H9 (cell line): ENCODE measurements at regions not wholly inside any gene's neighbourhood (a gene's known extent, or its start where the extent isn't known, plus 50 kb on each side); places are given as distances from the start of the nearest gene placed in this dataset.

Experiments used
- DNase-seq: peaks from one replicate; pipeline ENCODE4 v3.0.0-alpha.2; 2017
- H2AFZ ChIP-seq: one replicate; pipeline ENCODE4 v1.6.1; 2013; ENCODE audit warnings: mild to moderate bottlenecking, low read length, control low read depth, moderate library complexity
- H2AK5ac ChIP-seq: 2 replicates; pipeline ENCODE4 v1.6.1; 2013; ENCODE audit warnings: low read length, control low read depth, mixed read lengths; ENCODE audit not compliant: insufficient read length
- H2BK120ac ChIP-seq: one replicate; pipeline ENCODE4 v1.6.1; 2013; ENCODE audit warnings: low read depth, mild to moderate bottlenecking, low read length, control low read depth, inconsistent platforms; ENCODE audit not compliant: poor library complexity, severe bottlenecking
- H2BK12ac ChIP-seq: 2 replicates; pipeline ENCODE4 v1.6.1; 2013; ENCODE audit warnings: low read length, control low read depth, mixed read lengths, low read depth; ENCODE audit not compliant: insufficient read length
- H2BK15ac ChIP-seq: 2 replicates; pipeline ENCODE4 v1.6.1; 2013; ENCODE audit warnings: low read depth, low read length, control low read depth
- H2BK20ac ChIP-seq: one replicate; pipeline ENCODE4 v1.6.1; 2013; ENCODE audit warnings: low read depth, mild to moderate bottlenecking, low read length, control low read depth, inconsistent platforms; ENCODE audit not compliant: poor library complexity, severe bottlenecking
- H2BK5ac ChIP-seq: 2 replicates; pipeline ENCODE4 v1.6.1; 2013; ENCODE audit warnings: low read length, control low read depth, mixed read lengths; ENCODE audit not compliant: insufficient read length
- H3K14ac ChIP-seq: 2 replicates; pipeline ENCODE4 v1.6.1; 2013; ENCODE audit warnings: low read length, control low read depth; ENCODE audit not compliant: insufficient read depth
- H3K18ac ChIP-seq: 2 replicates; pipeline ENCODE4 v1.6.1; 2013; ENCODE audit warnings: low read depth, mild to moderate bottlenecking, mixed read lengths, low read length, control low read depth; ENCODE audit not compliant: insufficient read length
- H3K23ac ChIP-seq: 2 replicates; pipeline ENCODE4 v1.6.1; 2013; ENCODE audit warnings: low read length, control low read depth, mixed read lengths, low read depth; ENCODE audit not compliant: insufficient read length
- H3K23me2 ChIP-seq: 2 replicates; pipeline ENCODE4 v1.6.1; 2013; ENCODE audit warnings: low read depth, mild to moderate bottlenecking, mixed read lengths, low read length, control low read depth; ENCODE audit not compliant: insufficient read length, poor library complexity, severe bottlenecking
- H3K27ac ChIP-seq: 2 replicates; pipeline ENCODE4 v1.5.1; 2013; ENCODE audit warnings: low read length, control low read depth, mixed read lengths, low read depth; ENCODE audit not compliant: insufficient read length
- H3K27me3 ChIP-seq: 2 replicates; pipeline ENCODE4 v1.6.1; 2013; ENCODE audit warnings: low read length, control low read depth, inconsistent platforms; ENCODE audit not compliant: insufficient read depth
- H3K4ac ChIP-seq: 2 replicates; pipeline ENCODE4 v1.6.1; 2013; ENCODE audit warnings: low read depth, mild to moderate bottlenecking, control low read depth, inconsistent platforms, low read length, moderate library complexity
- H3K4me1 ChIP-seq: 2 replicates; pipeline ENCODE4 v1.6.1; 2013; ENCODE audit warnings: low read length, control low read depth, inconsistent platforms; ENCODE audit not compliant: insufficient read depth
- H3K4me2 ChIP-seq: 2 replicates; pipeline ENCODE4 v1.6.1; 2013; ENCODE audit warnings: low read length, control low read depth, mixed read lengths; ENCODE audit not compliant: insufficient read length, insufficient read depth
- H3K56ac ChIP-seq: 2 replicates; pipeline ENCODE4 v1.6.1; 2013; ENCODE audit warnings: low read depth, mild to moderate bottlenecking, mixed read lengths, low read length, control low read depth; ENCODE audit not compliant: insufficient read length
- H3K79me1 ChIP-seq: 2 replicates; pipeline ENCODE4 v1.6.1; 2013; ENCODE audit warnings: low read depth, mild to moderate bottlenecking, moderate library complexity, low read length, control low read depth, inconsistent platforms; ENCODE audit not compliant: insufficient read depth, poor library complexity, severe bottlenecking
- H3K79me2 ChIP-seq: 2 replicates; pipeline ENCODE4 v1.6.1; 2013; ENCODE audit warnings: low read length, control low read depth, inconsistent platforms; ENCODE audit not compliant: insufficient read depth
- H3K9ac ChIP-seq: 2 replicates; pipeline ENCODE4 v1.6.1; 2013; ENCODE audit warnings: low read length, control low read depth, mixed read lengths; ENCODE audit not compliant: insufficient read length; ENCODE audit errors: extremely low read depth
- H3K9me3 ChIP-seq: one replicate; pipeline ENCODE4 v1.6.1; 2013; ENCODE audit warnings: low read depth, low read length, inconsistent platforms; ENCODE audit not compliant: control insufficient read depth
- H3T11ph ChIP-seq: one replicate; pipeline ENCODE4 v1.6.1; 2013; ENCODE audit warnings: mild to moderate bottlenecking, low read length, control low read depth, inconsistent platforms
- H4K20me1 ChIP-seq: one replicate; pipeline ENCODE4 v1.6.1; 2013; ENCODE audit not compliant: control insufficient read depth, insufficient read length, insufficient read depth
- H4K5ac ChIP-seq: 2 replicates; pipeline ENCODE4 v1.6.1; 2013; ENCODE audit warnings: low read depth, mild to moderate bottlenecking, mixed read lengths, low read length, control low read depth; ENCODE audit not compliant: insufficient read length
- H4K8ac ChIP-seq: replicated peaks from 2 replicates; pipeline ENCODE4 v1.6.1; 2013; ENCODE audit warnings: low read length, control low read depth, mixed read lengths, low read depth; ENCODE audit not compliant: insufficient read length
- H4K91ac ChIP-seq: 2 replicates; pipeline ENCODE4 v1.6.1; 2013; ENCODE audit warnings: low read depth, mild to moderate bottlenecking, moderate library complexity, mixed read lengths, low read length, control low read depth; ENCODE audit not compliant: insufficient read length
- H3K27ac Mint-ChIP-seq, 3 experiments: 2 replicates in 2 of 3; 3 replicates in 1 of 3; pipeline ENCODE4 v1.8.0; 2020 to 2021; ENCODE audit warnings: mixed read lengths in 3 of 3, mild to moderate bottlenecking in 1 of 3, moderate library complexity in 1 of 3
- H3K27me3 Mint-ChIP-seq: 2 replicates; pipeline ENCODE4 v1.8.0; 2021; ENCODE audit warnings: low read depth, mild to moderate bottlenecking, moderate library complexity, mixed read lengths
- H3K36me3 Mint-ChIP-seq, 3 experiments: 2 replicates in 2 of 3; 3 replicates in 1 of 3; pipeline ENCODE4 v1.8.0; 2020 to 2021; ENCODE audit warnings: low read depth in 3 of 3, mixed read lengths in 3 of 3; ENCODE audit not compliant: insufficient read depth in 1 of 3
- H3K4me1 Mint-ChIP-seq, 2 experiments: 2 replicates each; pipeline ENCODE4 v1.8.0; 2020; ENCODE audit warnings: mixed read lengths in 2 of 2
- H3K4me3 Mint-ChIP-seq, 2 experiments: 2 replicates in 1 of 2; 3 replicates in 1 of 2; pipeline ENCODE4 v1.8.0; 2020 to 2021; ENCODE audit warnings: mild to moderate bottlenecking in 2 of 2, mixed read lengths in 2 of 2, moderate library complexity in 1 of 2
- H3K9me3 Mint-ChIP-seq, 2 experiments: 2 replicates in 1 of 2; 3 replicates in 1 of 2; pipeline ENCODE4 v1.8.0; 2020; ENCODE audit warnings: mild to moderate bottlenecking in 2 of 2, mixed read lengths in 2 of 2, moderate library complexity in 1 of 2
- WGBS: extraction: QIAGEN DNeasy Blood & Tissue Kit; methylation state at CpG from one replicate; pipeline ENCODE4 v1.1.7; 2013; ENCODE audit warnings: missing lambda C conversion rate, low lambda C conversion rate, mixed read lengths; ENCODE audit not compliant: insufficient read length; ENCODE audit errors: extremely low coverage; 5-methylcytosine and 5-hydroxymethylcytosine counted together
- TF ChIP-seq, protein P1 (sequence below): fragments of 200-600 bp; sonication (generic); conservative IDR thresholded peaks from 3 replicates; pipeline ENCODE4 v1.8.0; 2021; ENCODE audit warnings: antibody characterized with exemption, mild to moderate bottlenecking

- H3K9ac ChIP-seq, result no peak overlapping the region
- H2BK12ac ChIP-seq, result no peak overlapping the region
- no peaks in the 10 kb centered on the region for H3K27me3 Mint-ChIP-seq
- no peak overlapping the region for H3K4ac ChIP-seq
- H2AFZ ChIP-seq, result no peak overlapping the region
- H2BK15ac ChIP-seq, result no peak overlapping the region
- H3K79me1 ChIP-seq, result no peaks in the 10 kb centered on the region
- TF ChIP-seq, protein P1, sequence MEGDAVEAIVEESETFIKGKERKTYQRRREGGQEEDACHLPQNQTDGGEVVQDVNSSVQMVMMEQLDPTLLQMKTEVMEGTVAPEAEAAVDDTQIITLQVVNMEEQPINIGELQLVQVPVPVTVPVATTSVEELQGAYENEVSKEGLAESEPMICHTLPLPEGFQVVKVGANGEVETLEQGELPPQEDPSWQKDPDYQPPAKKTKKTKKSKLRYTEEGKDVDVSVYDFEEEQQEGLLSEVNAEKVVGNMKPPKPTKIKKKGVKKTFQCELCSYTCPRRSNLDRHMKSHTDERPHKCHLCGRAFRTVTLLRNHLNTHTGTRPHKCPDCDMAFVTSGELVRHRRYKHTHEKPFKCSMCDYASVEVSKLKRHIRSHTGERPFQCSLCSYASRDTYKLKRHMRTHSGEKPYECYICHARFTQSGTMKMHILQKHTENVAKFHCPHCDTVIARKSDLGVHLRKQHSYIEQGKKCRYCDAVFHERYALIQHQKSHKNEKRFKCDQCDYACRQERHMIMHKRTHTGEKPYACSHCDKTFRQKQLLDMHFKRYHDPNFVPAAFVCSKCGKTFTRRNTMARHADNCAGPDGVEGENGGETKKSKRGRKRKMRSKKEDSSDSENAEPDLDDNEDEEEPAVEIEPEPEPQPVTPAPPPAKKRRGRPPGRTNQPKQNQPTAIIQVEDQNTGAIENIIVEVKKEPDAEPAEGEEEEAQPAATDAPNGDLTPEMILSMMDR, result no peak
- 0 out of 7 replicates have a peak, but pooled peaks cover 0 to 2% (median 0%) of the 10 kb centered on the region in 3 experiments for H3K36me3 Mint-ChIP-seq
- no peak overlapping the region for H3K4me2 ChIP-seq
- H3K79me2 ChIP-seq, result no peaks in the 10 kb centered on the region
- H3K27ac Mint-ChIP-seq, result peak overlapping the region in 1 of 3 experiments; percentile 7; a peak in 1 of 7 replicates
- WGBS, result no CpG with 5 or more reads among the region's 9 CpGs
- H2BK120ac ChIP-seq, result no peak overlapping the region
- H3K14ac ChIP-seq, result no peak overlapping the region
- H3K9me3 ChIP-seq, result no peaks in the 10 kb centered on the region
- H4K5ac ChIP-seq, result no peak overlapping the region
- no peak overlapping the region for H3K56ac ChIP-seq
- H4K91ac ChIP-seq, result no peak overlapping the region
- no peak overlapping the region for H4K8ac ChIP-seq
- H4K20me1 ChIP-seq, result no peaks in the 10 kb centered on the region
- H3K23me2 ChIP-seq, result no peaks in the 10 kb centered on the region
- H3K18ac ChIP-seq, result no peak overlapping the region
- no peaks in the 10 kb centered on the region for H3K9me3 Mint-ChIP-seq
- no peak overlapping the region for H2AK5ac ChIP-seq
- no peaks in the 10 kb centered on the region for H3K27me3 ChIP-seq
- H2BK5ac ChIP-seq, result no peak overlapping the region
- no peak overlapping the region for H3K27ac ChIP-seq
- H3K4me1 Mint-ChIP-seq, result peaks cover 35 to 37% of the 10 kb centered on the region in 2 experiments
- H3K4me3 Mint-ChIP-seq, result no peak overlapping the region
- H2BK20ac ChIP-seq, result no peak overlapping the region
- no peak for DNase-seq
- no peak overlapping the region for H3K23ac ChIP-seq
- H3T11ph ChIP-seq, result no peak overlapping the region
- H3K4me1 ChIP-seq, result peaks cover 3% of the 10 kb centered on the region; the same call in 1 of the 2 replicates
These were observed 362.5 kb downstream of the TDRD3 start for GRCh38 chr13:60759499-60759898.
